ENCODE measurements at regions not wholly inside any gene's neighbourhood (a gene's known extent, or its start where the extent isn't known, plus 50 kb on each side); places are given as distances from the start of the nearest gene placed in this dataset.

GRCh38 chr16:13471036-13471435 is 448.9 kb upstream of the ERCC4 start:
- Histone ChIP-seq H3K36me3 (ENCODE audit: control insufficient read depth in 2 of 2, extremely low read depth in 1 of 2, insufficient read depth in 2 of 2, low read length in 2 of 2) (no peaks in the 10 kb centered on the region), H2AFZ (ENCODE audit: low read depth, low read length) (no peak overlapping the region), H3K4me2 (ENCODE audit: insufficient read depth, low read length) (no peak overlapping the region), H3K4me1 (ENCODE audit: control insufficient read depth, extremely low read depth, insufficient read depth, low read length) (no peaks in the 10 kb centered on the region), H4K20me1 (replicated peaks; ENCODE audit: control insufficient read depth, extremely low read depth, insufficient read depth, low read length) (no peaks in the 10 kb centered on the region), H3K27ac (ENCODE audit: insufficient read depth, low read depth, low read length) (no peak overlapping the region), H3K9me1 (replicated peaks; ENCODE audit: control insufficient read depth, extremely low read depth, insufficient read depth, low read length) (no peaks in the 10 kb centered on the region), H3K79me2 (ENCODE audit: control insufficient read depth, insufficient read depth, low read length) (no peaks in the 10 kb centered on the region), H3K4me3 (replicated peaks in 1 of 3; ENCODE audit: insufficient read depth in 1 of 3, low read depth in 1 of 3, low read length in 3 of 3) (no peak overlapping the region), H3K27me3 (ENCODE audit: control insufficient read depth in 2 of 2, insufficient read depth in 2 of 2, low read length in 2 of 2) (no peaks in the 10 kb centered on the region), H3K9ac (replicated peaks; ENCODE audit: extremely low read depth, insufficient read depth, low read length) (no peak overlapping the region), H3K9me3 (replicated peaks; ENCODE audit: control insufficient read depth, insufficient read depth, low read length) (no peaks in the 10 kb centered on the region)
- ChIA-PET CTCF (no interaction called here), POLR2A (no interaction called here)
- FAIRE-seq, result no peak
- no TSS peak for BruUV-seq (replicated peaks)
- TF ChIP-seq MYC (IDR thresholded peaks at IDR 0.05; ENCODE audit: low read depth, low read length) (no peak), MAX (IDR thresholded peaks at IDR 0.05; ENCODE audit: insufficient read depth, insufficient read length) (no peak), POLR2AphosphoS5 (IDR thresholded peaks at IDR 0.05; ENCODE audit: insufficient read depth, low read depth, low read length) (no peak)
- TF ChIP-seq, protein P1, sequence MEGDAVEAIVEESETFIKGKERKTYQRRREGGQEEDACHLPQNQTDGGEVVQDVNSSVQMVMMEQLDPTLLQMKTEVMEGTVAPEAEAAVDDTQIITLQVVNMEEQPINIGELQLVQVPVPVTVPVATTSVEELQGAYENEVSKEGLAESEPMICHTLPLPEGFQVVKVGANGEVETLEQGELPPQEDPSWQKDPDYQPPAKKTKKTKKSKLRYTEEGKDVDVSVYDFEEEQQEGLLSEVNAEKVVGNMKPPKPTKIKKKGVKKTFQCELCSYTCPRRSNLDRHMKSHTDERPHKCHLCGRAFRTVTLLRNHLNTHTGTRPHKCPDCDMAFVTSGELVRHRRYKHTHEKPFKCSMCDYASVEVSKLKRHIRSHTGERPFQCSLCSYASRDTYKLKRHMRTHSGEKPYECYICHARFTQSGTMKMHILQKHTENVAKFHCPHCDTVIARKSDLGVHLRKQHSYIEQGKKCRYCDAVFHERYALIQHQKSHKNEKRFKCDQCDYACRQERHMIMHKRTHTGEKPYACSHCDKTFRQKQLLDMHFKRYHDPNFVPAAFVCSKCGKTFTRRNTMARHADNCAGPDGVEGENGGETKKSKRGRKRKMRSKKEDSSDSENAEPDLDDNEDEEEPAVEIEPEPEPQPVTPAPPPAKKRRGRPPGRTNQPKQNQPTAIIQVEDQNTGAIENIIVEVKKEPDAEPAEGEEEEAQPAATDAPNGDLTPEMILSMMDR (IDR thresholded peaks at IDR 0.05; ENCODE audit: extremely low read depth in 1 of 2, insufficient read depth in 1 of 2, low read depth in 1 of 2, low read length in 2 of 2), result no peak
- dilution Hi-C loops (cut with MboI; ENCODE audit: extremely low pct_ligation_motif_present, low sequenced_read_pairs), result no loop called here
- DNase-seq (ENCODE audit: low read depth, low spot score), result no peak
- intact Hi-C loops (cut with micrococcal nuclease), result no loop called here

GRCh38 chr16:13478991-13479390 is 441.0 kb upstream of the ERCC4 start:
- Histone ChIP-seq H3K27me3 (ENCODE audit: control insufficient read depth in 2 of 2, insufficient read depth in 2 of 2, low read length in 2 of 2) (no peaks in the 10 kb centered on the region), H3K79me2 (ENCODE audit: control insufficient read depth, insufficient read depth, low read length) (no peaks in the 10 kb centered on the region), H2AFZ (ENCODE audit: low read depth, low read length) (no peak overlapping the region), H3K27ac (ENCODE audit: insufficient read depth, low read depth, low read length) (no peak overlapping the region), H3K9me1 (replicated peaks; ENCODE audit: control insufficient read depth, extremely low read depth, insufficient read depth, low read length) (no peaks in the 10 kb centered on the region), H3K36me3 (ENCODE audit: control insufficient read depth in 2 of 2, extremely low read depth in 1 of 2, insufficient read depth in 2 of 2, low read length in 2 of 2) (no peaks in the 10 kb centered on the region), H4K20me1 (replicated peaks; ENCODE audit: control insufficient read depth, extremely low read depth, insufficient read depth, low read length) (no peaks in the 10 kb centered on the region), H3K4me2 (ENCODE audit: insufficient read depth, low read length) (no peak overlapping the region), H3K4me1 (ENCODE audit: control insufficient read depth, extremely low read depth, insufficient read depth, low read length) (no peaks in the 10 kb centered on the region), H3K9me3 (replicated peaks; ENCODE audit: control insufficient read depth, insufficient read depth, low read length) (peaks cover 4% of the 10 kb centered on the region), H3K4me3 (replicated peaks in 1 of 3; ENCODE audit: insufficient read depth in 1 of 3, low read depth in 1 of 3, low read length in 3 of 3) (no peak overlapping the region), H3K9ac (replicated peaks; ENCODE audit: extremely low read depth, insufficient read depth, low read length) (no peak overlapping the region)
- no peak for DNase-seq (ENCODE audit: low read depth, low spot score)
- no TSS peak for BruUV-seq (replicated peaks)
- ChIA-PET POLR2A (no interaction called here), CTCF (no interaction called here)
- dilution Hi-C loops (cut with MboI; ENCODE audit: extremely low pct_ligation_motif_present, low sequenced_read_pairs) (no loop called here), intact Hi-C loops (cut with micrococcal nuclease) (no loop called here)
- TF ChIP-seq, protein P1 (IDR thresholded peaks at IDR 0.05; ENCODE audit: extremely low read depth in 1 of 2, insufficient read depth in 1 of 2, low read depth in 1 of 2, low read length in 2 of 2), result no peak
- TF ChIP-seq FOS (IDR thresholded peaks at IDR 0.05; ENCODE audit: borderline replicate concordance, insufficient read depth, low read length), result no peak
- TF ChIP-seq MYC (IDR thresholded peaks at IDR 0.05; ENCODE audit: low read depth, low read length), result no peak
- FAIRE-seq, result no peak

All from endothelial cell of umbilical vein (primary cell).